Peyer's patch (tissue), 4 donors: ENCODE measurements at regions not wholly inside any gene's neighbourhood (a gene's known extent, or its start where the extent isn't known, plus 50 kb on each side); places are given as distances from the start of the nearest gene placed in this dataset.
A peak's percentile ranks its signal among the peaks of the same experiment; 100 is the strongest.

Experiments
- DNase-seq, 3 donors: peaks; one replicate each; pipeline ENCODE4 v3.0.0-alpha.2; 2017 to 2019
- H3K27ac ChIP-seq, 4 donors: fragments of 200-600 bp; sonication (generic); one replicate each; pipeline ENCODE4 v1.5.1; 2016 to 2019
- H3K27me3 ChIP-seq, 2 donors: fragments of 200-600 bp; sonication (generic); one replicate each; pipeline ENCODE4 v1.5.1; 2019
- H3K36me3 ChIP-seq, 3 donors: fragments of 200-600 bp; sonication (generic); one replicate each; pipeline ENCODE4 v1.5.1; 2016 to 2019
- H3K4me1 ChIP-seq, 4 donors: fragments of 200-600 bp; sonication (generic); one replicate each; pipeline ENCODE4 v1.5.1; 2016 to 2019
- H3K4me3 ChIP-seq, 4 donors: fragments of 200-600 bp; sonication (generic); 1 replicate in 3 of 4; 2 replicates in 1 of 4; pipeline ENCODE4 v1.5.1; 2016 to 2019; ENCODE audit warnings: mild to moderate bottlenecking in 1 of 4
- H3K9me3 ChIP-seq, 4 donors: fragments of 200-600 bp; sonication (generic); one replicate each; pipeline ENCODE4 v1.5.1; 2016 to 2019; ENCODE audit warnings: mild to moderate bottlenecking in 1 of 4
- CTCF ChIP-seq, 6 experiments: fragments of 450-650 bp in 4 of 6; fragments of 200-600 bp in 2 of 6; sonication (generic) in 1 of 6; IDR thresholded peaks; one replicate each; pipeline ENCODE4 v1.5.1; 2017 to 2019; ENCODE audit warnings: antibody characterized with exemption in 6 of 6, mild to moderate bottlenecking in 3 of 6, moderate library complexity in 1 of 6
- POLR2A ChIP-seq, 2 donors: fragments of 450-650 bp; IDR thresholded peaks; one replicate each; pipeline ENCODE4 v1.5.1; 2017; ENCODE audit warnings: antibody characterized with exemption in 2 of 2, mild to moderate bottlenecking in 2 of 2, moderate library complexity in 2 of 2

- no peak for DNase-seq
- Histone ChIP-seq H3K4me3 (peak overlapping the region in 2 of 4 donors; percentile 38), H3K27ac (peak overlapping the region; percentile 43 to 81 (median 62))
Observed at GRCh38 chr21:38734646-38735365, 70.9 kb upstream of the ETS2 start.

GRCh38 chr21:38735626-38736206 lies 70.0 kb upstream of the ETS2 start:
- Histone ChIP-seq H3K4me1 (peaks cover 0 to 12% (median 3%) of the 10 kb centered on the region in 4 donors), H3K27me3 (no peaks in the 10 kb centered on the region), H3K36me3 (no peaks in the 10 kb centered on the region), H3K27ac (peak overlapping the region in 2 of 4 donors; percentile 55 to 75), H3K4me3 (no peak overlapping the region), H3K9me3 (no peaks in the 10 kb centered on the region)
- TF ChIP-seq CTCF (IDR thresholded peaks at IDR 0.05) (no peak), POLR2A (IDR thresholded peaks at IDR 0.05) (no peak)
- no peak for DNase-seq

More at GRCh38 chr21:38734646-38735365, 70.9 kb upstream of the ETS2 start:
- Histone ChIP-seq H3K27me3 (no peaks in the 10 kb centered on the region), H3K36me3 (no peaks in the 10 kb centered on the region), H3K4me1 (peaks cover 0 to 12% (median 3%) of the 10 kb centered on the region in 4 donors), H3K9me3 (no peaks in the 10 kb centered on the region)
- TF ChIP-seq POLR2A (IDR thresholded peaks at IDR 0.05) (no peak), CTCF (IDR thresholded peaks at IDR 0.05) (no peak)

GRCh38 chr21:38740090-38740489 lies 65.6 kb upstream of the ETS2 start:
- Histone ChIP-seq H3K4me3 (peak overlapping the region in 1 of 4 donors; percentile 0), H3K27ac (peak overlapping the region in 3 of 4 donors; percentile 10 to 63 (median 54)), H3K4me1 (peaks cover 0 to 5% (median 0%) of the 10 kb centered on the region in 4 donors), H3K9me3 (no peaks in the 10 kb centered on the region), H3K27me3 (no peaks in the 10 kb centered on the region), H3K36me3 (no peaks in the 10 kb centered on the region)
- TF ChIP-seq CTCF (IDR thresholded peaks at IDR 0.05) (no peak), POLR2A (IDR thresholded peaks at IDR 0.05) (no peak)
- DNase-seq, result no peak

- Histone ChIP-seq H3K4me3 (no peak overlapping the region), H3K36me3 (no peaks in the 10 kb centered on the region), H3K27ac (peak overlapping the region in 3 of 4 donors; percentile 10 to 55 (median 24)), H3K4me1 (peaks cover 0 to 4% (median 0%) of the 10 kb centered on the region in 4 donors), H3K27me3 (no peaks in the 10 kb centered on the region), H3K9me3 (no peaks in the 10 kb centered on the region)
- TF ChIP-seq CTCF (IDR thresholded peaks at IDR 0.05), result no peak
- TF ChIP-seq POLR2A (IDR thresholded peaks at IDR 0.05), result no peak
- DNase-seq, result no peak
Observed at GRCh38 chr21:38741092-38741949, 64.4 kb upstream of the ETS2 start.

- H3K9me3 ChIP-seq, result no peaks in the 10 kb centered on the region
- no peak for DNase-seq
- peak overlapping the region in 3 of 4 donors; percentile 10 to 55 (median 24) for H3K27ac ChIP-seq
- no peaks in the 10 kb centered on the region for H3K27me3 ChIP-seq
- H3K4me3 ChIP-seq, result no peak overlapping the region
- H3K4me1 ChIP-seq, result peaks cover 0 to 4% (median 0%) of the 10 kb centered on the region in 4 donors
- no peak for TF ChIP-seq POLR2A (IDR thresholded peaks at IDR 0.05)
- no peak for TF ChIP-seq CTCF (IDR thresholded peaks at IDR 0.05)
- H3K36me3 ChIP-seq, result no peaks in the 10 kb centered on the region
Observed at GRCh38 chr21:38741950-38742256, 63.8 kb upstream of the ETS2 start.
